ENCODE measurements at regions not wholly inside any gene's neighbourhood (a gene's known extent, or its start where the extent isn't known, plus 50 kb on each side); places are given as distances from the start of the nearest gene placed in this dataset.

DNA sequence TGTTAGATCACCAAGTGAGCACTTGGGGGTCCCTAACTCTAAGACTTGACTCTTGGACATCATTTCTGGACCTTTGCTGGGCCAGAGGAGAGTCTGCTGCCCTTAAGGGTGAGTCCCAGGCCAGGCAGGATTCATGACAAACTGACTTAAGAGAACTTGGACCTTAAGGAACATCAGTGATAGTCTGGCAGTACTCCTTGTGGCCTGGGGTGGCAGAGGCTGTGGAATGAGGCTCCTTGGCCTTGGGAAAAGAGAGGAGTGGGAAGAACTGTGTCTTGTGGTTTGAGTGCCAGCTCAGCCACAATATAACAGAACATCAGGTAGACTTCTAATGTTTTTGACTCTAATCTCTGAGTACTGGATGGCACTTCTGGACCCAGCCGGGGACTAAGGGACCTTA, 478.7 kb downstream of the MEI4 start:
- intact Hi-C loops (cut with DNase I; ENCODE audit: low total_unique reads), result no loop called here
- Histone ChIP-seq H3K4me3 (no peak overlapping the region), H3K36me3 (no peaks in the 10 kb centered on the region), H3K9me3 (peaks cover 3 to 28% of the 10 kb centered on the region in 2 donors), H3K4me1 (no peaks in the 10 kb centered on the region), H3K27ac (no peak overlapping the region), H3K27me3 (no peaks in the 10 kb centered on the region)
- TF ChIP-seq POLR2AphosphoS5 (IDR thresholded peaks at IDR 0.05), result no peak
- TF ChIP-seq POLR2A (IDR thresholded peaks at IDR 0.05), result no peak
- TF ChIP-seq, protein P1, sequence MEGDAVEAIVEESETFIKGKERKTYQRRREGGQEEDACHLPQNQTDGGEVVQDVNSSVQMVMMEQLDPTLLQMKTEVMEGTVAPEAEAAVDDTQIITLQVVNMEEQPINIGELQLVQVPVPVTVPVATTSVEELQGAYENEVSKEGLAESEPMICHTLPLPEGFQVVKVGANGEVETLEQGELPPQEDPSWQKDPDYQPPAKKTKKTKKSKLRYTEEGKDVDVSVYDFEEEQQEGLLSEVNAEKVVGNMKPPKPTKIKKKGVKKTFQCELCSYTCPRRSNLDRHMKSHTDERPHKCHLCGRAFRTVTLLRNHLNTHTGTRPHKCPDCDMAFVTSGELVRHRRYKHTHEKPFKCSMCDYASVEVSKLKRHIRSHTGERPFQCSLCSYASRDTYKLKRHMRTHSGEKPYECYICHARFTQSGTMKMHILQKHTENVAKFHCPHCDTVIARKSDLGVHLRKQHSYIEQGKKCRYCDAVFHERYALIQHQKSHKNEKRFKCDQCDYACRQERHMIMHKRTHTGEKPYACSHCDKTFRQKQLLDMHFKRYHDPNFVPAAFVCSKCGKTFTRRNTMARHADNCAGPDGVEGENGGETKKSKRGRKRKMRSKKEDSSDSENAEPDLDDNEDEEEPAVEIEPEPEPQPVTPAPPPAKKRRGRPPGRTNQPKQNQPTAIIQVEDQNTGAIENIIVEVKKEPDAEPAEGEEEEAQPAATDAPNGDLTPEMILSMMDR (IDR thresholded peaks at IDR 0.05), result no peak
- DNase-seq (ENCODE audit: low spot score in 2 of 2), result no peak

DNA sequence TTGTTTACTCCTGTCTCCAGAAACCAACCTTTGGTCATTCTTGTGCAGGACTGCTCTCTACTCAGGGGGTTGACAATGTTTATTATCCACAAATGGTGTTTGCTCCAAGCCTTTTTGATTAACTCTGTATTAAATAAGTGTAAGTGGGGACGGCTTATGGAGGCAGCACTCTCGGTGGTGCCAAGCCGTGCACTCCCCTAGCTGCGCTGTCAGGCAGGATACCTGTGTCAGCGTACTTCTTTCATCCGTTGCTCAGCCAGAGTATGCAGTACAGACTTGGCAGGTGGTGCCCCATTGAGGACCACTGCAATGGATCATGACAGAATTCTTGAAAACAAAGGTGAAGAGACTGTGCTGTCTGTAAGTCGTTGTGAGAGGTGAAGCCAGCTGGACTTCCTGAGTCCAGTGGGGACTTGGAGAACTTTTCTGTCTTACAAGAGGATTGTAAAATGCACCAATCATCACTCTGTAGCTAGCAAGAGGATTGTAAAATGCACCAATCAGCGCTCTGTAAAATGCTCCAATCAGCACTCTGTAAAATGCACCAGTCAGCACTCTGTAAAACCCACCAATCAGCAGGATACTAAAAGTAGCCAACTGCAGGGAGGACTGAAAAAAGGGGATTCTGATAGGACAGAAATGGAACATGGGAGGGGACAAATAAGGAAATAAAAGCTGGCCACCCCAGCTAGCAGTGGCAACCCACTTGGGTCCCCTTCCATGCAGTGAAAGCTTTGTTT, 480.0 kb downstream of the MEI4 start:
- TF ChIP-seq POLR2AphosphoS5 (IDR thresholded peaks at IDR 0.05), result no peak
- TF ChIP-seq, protein P1 (IDR thresholded peaks at IDR 0.05), result no peak
- TF ChIP-seq POLR2A (IDR thresholded peaks at IDR 0.05), result no peak

DNA sequence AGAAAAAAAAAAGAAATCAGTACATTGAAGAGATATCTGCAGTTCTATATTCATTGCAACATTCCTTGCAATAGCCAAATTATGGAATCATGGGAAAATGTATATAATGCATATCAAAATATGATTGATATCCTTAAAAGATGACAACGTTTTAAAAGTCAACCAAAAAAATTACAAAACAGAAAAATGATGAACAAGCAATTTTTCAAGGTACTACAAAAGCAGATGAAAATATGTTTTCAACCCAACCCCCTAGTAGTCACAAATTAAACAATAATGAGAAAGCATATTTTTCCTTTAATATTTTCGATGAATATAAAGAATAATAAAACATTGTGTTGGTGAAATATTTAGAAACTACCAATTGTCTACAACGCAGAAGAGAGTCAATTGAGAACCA, 497.6 kb downstream of the MEI4 start:
- no peaks in the 10 kb centered on the region for H3K36me3 ChIP-seq
- H3K4me1 ChIP-seq, result no peaks in the 10 kb centered on the region
- H3K4me3 ChIP-seq, result no peak overlapping the region
- H3K27me3 ChIP-seq, result no peaks in the 10 kb centered on the region
- H3K9me3 ChIP-seq, result peaks cover 0 to 3% of the 10 kb centered on the region in 2 donors
- TF ChIP-seq POLR2A (IDR thresholded peaks at IDR 0.05) (no peak), POLR2AphosphoS5 (IDR thresholded peaks at IDR 0.05) (no peak)
- TF ChIP-seq, protein P1 (IDR thresholded peaks at IDR 0.05), result no peak
- intact Hi-C loops (cut with DNase I; ENCODE audit: low total_unique reads), result no loop called here
- no peak for DNase-seq (ENCODE audit: low spot score in 2 of 2)
- H3K27ac ChIP-seq, result no peak overlapping the region

More for the DNA sequence above, 480.0 kb downstream of the MEI4 start:
- H3K4me3 ChIP-seq, result no peak overlapping the region
- no peaks in the 10 kb centered on the region for H3K4me1 ChIP-seq
- peaks cover 3 to 32% of the 10 kb centered on the region in 2 donors for H3K9me3 ChIP-seq
- H3K27ac ChIP-seq, result no peak overlapping the region
- intact Hi-C loops (cut with DNase I; ENCODE audit: low total_unique reads), result no loop called here
- H3K36me3 ChIP-seq, result no peaks in the 10 kb centered on the region
- DNase-seq (ENCODE audit: low spot score in 2 of 2), result no peak
- no peaks in the 10 kb centered on the region for H3K27me3 ChIP-seq

DNA sequence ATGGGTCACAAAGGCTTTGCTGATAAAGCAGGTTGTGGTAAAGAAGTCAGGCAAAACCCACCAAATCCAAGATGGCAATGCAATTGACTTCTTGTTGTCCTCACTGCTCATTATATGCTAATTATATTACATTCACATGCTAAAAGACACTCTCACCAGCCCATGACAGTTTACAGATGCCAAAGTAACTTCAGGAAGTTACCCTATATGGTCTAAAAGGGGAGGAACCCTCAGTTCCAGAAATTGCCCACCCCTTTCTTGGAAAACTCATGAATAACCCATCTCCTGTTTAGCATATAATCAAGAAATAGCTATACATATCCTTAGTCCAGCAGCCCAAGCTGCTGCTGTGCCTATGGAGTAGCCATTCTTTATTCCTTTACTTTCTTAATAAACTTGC, 501.1 kb downstream of the MEI4 start:
- TF ChIP-seq POLR2AphosphoS5 (IDR thresholded peaks at IDR 0.05), result no peak
- TF ChIP-seq, protein P1 (IDR thresholded peaks at IDR 0.05), result no peak
- TF ChIP-seq POLR2A (IDR thresholded peaks at IDR 0.05), result no peak
- H3K4me3 ChIP-seq, result no peak overlapping the region
- H3K36me3 ChIP-seq, result no peaks in the 10 kb centered on the region
- H3K4me1 ChIP-seq, result no peaks in the 10 kb centered on the region
- intact Hi-C loops (cut with DNase I; ENCODE audit: low total_unique reads), result no loop called here
- no peak for DNase-seq (ENCODE audit: low spot score in 2 of 2)
- H3K27me3 ChIP-seq, result no peaks in the 10 kb centered on the region
- H3K27ac ChIP-seq, result no peak overlapping the region
- no peaks in the 10 kb centered on the region for H3K9me3 ChIP-seq

DNA sequence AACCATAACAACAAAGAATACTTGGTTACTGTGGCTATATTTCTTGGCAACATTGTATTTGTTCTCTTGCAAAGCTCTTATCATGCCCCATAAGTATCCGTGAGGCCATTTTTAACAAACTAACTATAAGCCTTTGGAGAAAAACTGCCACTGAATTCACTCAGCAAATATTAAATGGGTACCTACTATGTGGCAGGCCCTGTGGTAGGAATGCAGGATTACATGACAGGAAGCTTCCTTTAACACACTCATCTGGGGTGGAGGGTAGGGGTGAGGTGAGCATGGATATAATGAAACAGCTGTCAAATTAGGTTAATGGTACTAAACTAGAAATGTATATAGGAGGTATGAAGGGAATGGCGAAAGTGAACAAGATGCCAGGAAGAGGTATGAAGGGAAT, 504.8 kb downstream of the MEI4 start:
- H3K36me3 ChIP-seq, result no peaks in the 10 kb centered on the region
- no peak for DNase-seq (ENCODE audit: low spot score in 2 of 2)
- no peak overlapping the region for H3K4me3 ChIP-seq
- no peaks in the 10 kb centered on the region for H3K9me3 ChIP-seq
- TF ChIP-seq, protein P1 (IDR thresholded peaks at IDR 0.05), result no peak
- TF ChIP-seq POLR2AphosphoS5 (IDR thresholded peaks at IDR 0.05) (no peak), POLR2A (IDR thresholded peaks at IDR 0.05) (no peak)
- intact Hi-C loops (cut with DNase I; ENCODE audit: low total_unique reads), result no loop called here
- H3K27me3 ChIP-seq, result no peaks in the 10 kb centered on the region
- no peak overlapping the region for H3K27ac ChIP-seq
- H3K4me1 ChIP-seq, result no peaks in the 10 kb centered on the region

Measured in breast epithelium (tissue), 4 donors.